ENCODE measurements at regions not wholly inside any gene's neighbourhood (a gene's known extent, or its start where the extent isn't known, plus 50 kb on each side); places are given as distances from the start of the nearest gene placed in this dataset.

DNA sequence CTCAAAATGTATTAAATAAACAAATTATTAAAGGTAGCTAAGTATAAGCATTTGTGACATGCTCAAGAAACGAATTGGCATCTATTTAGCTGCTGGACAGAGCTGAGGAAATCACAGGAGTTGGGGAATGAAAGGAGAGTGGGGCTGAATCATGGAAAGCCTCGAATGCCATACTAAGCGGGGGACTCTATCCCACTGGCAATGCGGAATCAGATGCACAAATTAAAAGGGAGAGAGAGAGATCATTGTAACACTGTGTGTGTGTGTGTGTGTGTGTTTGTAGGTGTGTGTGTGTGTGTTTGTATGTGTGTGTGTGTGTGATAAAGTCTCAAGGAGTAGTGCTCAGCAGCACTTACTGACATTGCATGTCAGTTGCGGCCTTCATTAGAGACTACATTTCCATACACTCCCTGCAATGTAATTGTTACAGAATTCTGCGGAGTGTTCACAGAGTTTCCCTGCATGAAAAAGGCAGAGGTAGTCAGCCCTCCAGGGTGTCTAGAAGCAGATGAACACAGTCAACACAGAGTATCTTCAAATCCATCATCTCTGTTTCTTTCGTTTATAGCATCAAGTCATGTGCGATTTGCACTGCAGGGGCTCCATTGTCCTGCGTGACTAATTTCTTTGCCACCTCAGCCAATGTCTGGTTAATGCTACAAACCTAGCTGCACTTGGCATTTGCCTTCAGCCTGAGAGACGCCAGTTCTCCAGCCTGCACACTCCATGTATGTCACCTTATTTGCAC lies 111.7 kb upstream of the CYRIA start:
- ChIA-PET CTCF (interaction anchor here (1.9 to 11.4 kb wide), 2 partner anchors 532 to 534 kb away, joined by 11 to 222 read pairs; no protein-coding TSS in a partner anchor), POLR2A (no interaction called here)
- Histone ChIP-seq H3K79me2 (ENCODE audit: control insufficient read depth, insufficient read depth, low read length) (no peaks in the 10 kb centered on the region), H3K4me2 (replicated peaks; ENCODE audit: low read depth, low read length, poor library complexity, severe bottlenecking) (no peak overlapping the region), H3K4me1 (ENCODE audit: control insufficient read depth in 2 of 2, insufficient read depth in 2 of 2, low read length in 2 of 2) (no peaks in the 10 kb centered on the region), H3K27me3 (replicated peaks in 1 of 4; ENCODE audit: control extremely low read depth in 1 of 4, control insufficient read depth in 3 of 4, insufficient read depth in 4 of 4, low read length in 3 of 4) (peaks cover 0 to 2% (median 0%) of the 10 kb centered on the region in 4 experiments), H3K9ac (ENCODE audit: low read length) (no peak overlapping the region), H3K36me3 (replicated peaks in 1 of 2; ENCODE audit: control extremely low read depth in 1 of 2, control insufficient read depth in 1 of 2, extremely low read depth in 1 of 2, insufficient read depth in 2 of 2, low read length in 1 of 2) (no peaks in the 10 kb centered on the region), H3K27ac (ENCODE audit: low read length in 2 of 2) (no peak overlapping the region), H3K9me3 (ENCODE audit: control extremely low read depth in 1 of 3, control insufficient read depth in 2 of 3, insufficient read depth in 1 of 3, low read length in 2 of 3) (peaks cover 0 to 3% (median 0%) of the 10 kb centered on the region in 3 donors), H4K20me1 (ENCODE audit: control insufficient read depth, insufficient read depth, low read length, poor library complexity, severe bottlenecking) (no peaks in the 10 kb centered on the region), H2AFZ (ENCODE audit: insufficient read depth, low read depth, low read length, poor library complexity, severe bottlenecking) (no peak overlapping the region), H3K4me3 (ENCODE audit: control extremely low read depth in 1 of 5, extremely low read depth in 1 of 5, insufficient read depth in 1 of 5, low read depth in 2 of 5, low read length in 4 of 5) (no peak overlapping the region)
- intact Hi-C loops (cut with micrococcal nuclease), result no loop called here
- no peak overlapping the region for H3K27ac Mint-ChIP-seq
- 89% methylated on average over 10 of the region's 10 CpGs for WGBS (ENCODE audit: insufficient coverage)
- H3K9me3 Mint-ChIP-seq (ENCODE audit: insufficient read depth), result no peaks in the 10 kb centered on the region
- DNase-seq (no peak), ATAC-seq (ENCODE audit: low read depth) (no peak)
- H3K27me3 Mint-ChIP-seq, result peaks cover 21% of the 10 kb centered on the region
- TF ChIP-seq, protein P1, sequence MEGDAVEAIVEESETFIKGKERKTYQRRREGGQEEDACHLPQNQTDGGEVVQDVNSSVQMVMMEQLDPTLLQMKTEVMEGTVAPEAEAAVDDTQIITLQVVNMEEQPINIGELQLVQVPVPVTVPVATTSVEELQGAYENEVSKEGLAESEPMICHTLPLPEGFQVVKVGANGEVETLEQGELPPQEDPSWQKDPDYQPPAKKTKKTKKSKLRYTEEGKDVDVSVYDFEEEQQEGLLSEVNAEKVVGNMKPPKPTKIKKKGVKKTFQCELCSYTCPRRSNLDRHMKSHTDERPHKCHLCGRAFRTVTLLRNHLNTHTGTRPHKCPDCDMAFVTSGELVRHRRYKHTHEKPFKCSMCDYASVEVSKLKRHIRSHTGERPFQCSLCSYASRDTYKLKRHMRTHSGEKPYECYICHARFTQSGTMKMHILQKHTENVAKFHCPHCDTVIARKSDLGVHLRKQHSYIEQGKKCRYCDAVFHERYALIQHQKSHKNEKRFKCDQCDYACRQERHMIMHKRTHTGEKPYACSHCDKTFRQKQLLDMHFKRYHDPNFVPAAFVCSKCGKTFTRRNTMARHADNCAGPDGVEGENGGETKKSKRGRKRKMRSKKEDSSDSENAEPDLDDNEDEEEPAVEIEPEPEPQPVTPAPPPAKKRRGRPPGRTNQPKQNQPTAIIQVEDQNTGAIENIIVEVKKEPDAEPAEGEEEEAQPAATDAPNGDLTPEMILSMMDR (IDR thresholded peaks at IDR 0.05), result no peak
- no peak for TF ChIP-seq EZH2 (IDR thresholded peaks at IDR 0.05; ENCODE audit: borderline replicate concordance, insufficient read depth, low read depth, low read length, poor library complexity, severe bottlenecking)
- H3K4me3 Mint-ChIP-seq, result no peak overlapping the region
- peaks cover 2% of the 10 kb centered on the region for H3K4me1 Mint-ChIP-seq

DNA sequence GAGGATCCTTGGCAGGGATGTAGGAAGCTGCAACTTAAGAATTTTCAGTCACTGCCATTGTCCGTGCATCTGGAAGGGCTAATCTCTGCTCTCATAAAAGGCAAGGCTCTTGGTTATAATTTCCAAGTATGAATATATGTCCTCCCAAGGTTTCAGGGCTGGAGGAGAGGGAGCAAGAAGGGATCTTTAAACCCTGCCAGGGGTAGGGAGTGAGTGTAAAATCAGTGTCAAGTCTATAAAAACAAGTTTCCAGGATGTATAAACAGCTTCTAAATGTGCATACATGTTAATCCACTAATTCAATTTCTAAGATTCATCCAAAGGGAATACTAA lies 110.2 kb upstream of the CYRIA start:
- H3K36me3 ChIP-seq (replicated peaks in 1 of 2; ENCODE audit: control extremely low read depth in 1 of 2, control insufficient read depth in 1 of 2, extremely low read depth in 1 of 2, insufficient read depth in 2 of 2, low read length in 1 of 2), result no peaks in the 10 kb centered on the region
- TF ChIP-seq EZH2 (IDR thresholded peaks at IDR 0.05; ENCODE audit: borderline replicate concordance, insufficient read depth, low read depth, low read length, poor library complexity, severe bottlenecking), result no peak
- TF ChIP-seq, protein P1 (IDR thresholded peaks at IDR 0.05), result no peak
- intact Hi-C loops (cut with micrococcal nuclease), result no loop called here
- no peak overlapping the region for H3K4me3 ChIP-seq (ENCODE audit: control extremely low read depth in 1 of 5, extremely low read depth in 1 of 5, insufficient read depth in 1 of 5, low read depth in 2 of 5, low read length in 4 of 5)
- no peak overlapping the region for H3K9ac ChIP-seq (ENCODE audit: low read length)
- H3K27ac Mint-ChIP-seq, result no peak overlapping the region
- 100% methylated on average over 1 of the region's 1 CpG for WGBS (ENCODE audit: insufficient coverage)
- H3K27ac ChIP-seq (ENCODE audit: low read length in 2 of 2), result no peak overlapping the region
- peaks cover 0 to 2% (median 0%) of the 10 kb centered on the region in 4 experiments for H3K27me3 ChIP-seq (replicated peaks in 1 of 4; ENCODE audit: control extremely low read depth in 1 of 4, control insufficient read depth in 3 of 4, insufficient read depth in 4 of 4, low read length in 3 of 4)
- H3K4me1 Mint-ChIP-seq, result peaks cover 2% of the 10 kb centered on the region
- H3K9me3 Mint-ChIP-seq (ENCODE audit: insufficient read depth), result no peaks in the 10 kb centered on the region
- no peak overlapping the region for H3K4me3 Mint-ChIP-seq
- CTCF ChIA-PET, result interaction anchor here (0.6 to 11.4 kb wide), 3 partner anchors 372 to 758 kb away, joined by 4 to 222 read pairs (median 5); no protein-coding TSS in a partner anchor
- no peak overlapping the region for H3K4me2 ChIP-seq (replicated peaks; ENCODE audit: low read depth, low read length, poor library complexity, severe bottlenecking)
- POLR2A ChIA-PET, result no interaction called here
- no peaks in the 10 kb centered on the region for H4K20me1 ChIP-seq (ENCODE audit: control insufficient read depth, insufficient read depth, low read length, poor library complexity, severe bottlenecking)
- H2AFZ ChIP-seq (ENCODE audit: insufficient read depth, low read depth, low read length, poor library complexity, severe bottlenecking), result no peak overlapping the region
- H3K79me2 ChIP-seq (ENCODE audit: control insufficient read depth, insufficient read depth, low read length), result no peaks in the 10 kb centered on the region
- H3K9me3 ChIP-seq (ENCODE audit: control extremely low read depth in 1 of 3, control insufficient read depth in 2 of 3, insufficient read depth in 1 of 3, low read length in 2 of 3), result peaks cover 0 to 3% (median 0%) of the 10 kb centered on the region in 3 donors
- DNase-seq, result no peak
- H3K4me1 ChIP-seq (ENCODE audit: control insufficient read depth in 2 of 2, insufficient read depth in 2 of 2, low read length in 2 of 2), result no peaks in the 10 kb centered on the region
- peaks cover 16% of the 10 kb centered on the region for H3K27me3 Mint-ChIP-seq
- no peak for ATAC-seq (ENCODE audit: low read depth)
